ENCODE measurements at regions not wholly inside any gene's neighbourhood (a gene's known extent, or its start where the extent isn't known, plus 50 kb on each side); places are given as distances from the start of the nearest gene placed in this dataset.

DNA sequence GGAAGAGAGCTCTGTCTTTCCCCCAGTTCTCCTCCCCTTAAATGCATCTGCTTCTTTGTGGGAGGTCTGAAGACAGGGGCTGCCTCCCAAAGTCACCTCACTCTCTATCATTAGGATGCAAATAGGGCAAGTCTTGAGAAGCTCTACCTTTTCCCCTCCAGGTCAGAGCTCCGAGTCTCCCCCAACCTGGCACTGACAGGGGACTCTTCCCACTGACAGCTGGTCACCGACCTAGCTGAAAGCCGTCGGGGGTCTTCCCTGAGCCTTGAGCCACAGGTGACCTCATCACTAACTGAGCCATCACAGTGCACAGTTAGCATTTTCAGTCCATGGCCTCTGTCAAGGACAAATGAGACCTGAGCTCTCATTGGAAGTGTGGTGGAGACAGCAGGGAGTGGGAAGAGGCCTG, 386.7 kb downstream of the HACE1 start:
- ChIA-PET CTCF (interaction anchor here (0.5 kb wide), 1 partner anchor 8 kb away, joined by 3 read pairs; no protein-coding TSS in a partner anchor), SMC1A (ENCODE audit: uncharacterized antibody, unreplicated experiment) (no interaction called here), POLR2A (no interaction called here), RAD21 (ENCODE audit: unreplicated experiment) (no interaction called here)
- no peaks in the 10 kb centered on the region for H3K27me3 ChIP-seq (replicated peaks in 1 of 2; ENCODE audit: control insufficient read depth in 2 of 2, insufficient read depth in 2 of 2, low read length in 1 of 2)
- BruUV-seq (replicated peaks), result no TSS peak
- H3K4me2 ChIP-seq (ENCODE audit: control insufficient read depth, insufficient read depth), result no peak overlapping the region
- ATAC-seq (no peak), DNase-seq (ENCODE audit: low read depth, low spot score) (no peak), FAIRE-seq (no peak)
- no peak overlapping the region for H2AFZ ChIP-seq (ENCODE audit: control insufficient read depth, low read depth, low read length)
- H3K4me1 ChIP-seq (ENCODE audit: control insufficient read depth, insufficient read depth, low read length), result no peaks in the 10 kb centered on the region
- H3K36me3 ChIP-seq (ENCODE audit: control insufficient read depth in 2 of 2, insufficient read depth in 2 of 2, low read length in 1 of 2), result no peaks in the 10 kb centered on the region
- no peak overlapping the region for H3K9ac ChIP-seq (ENCODE audit: control insufficient read depth, insufficient read depth, low read length)
- H4K20me1 ChIP-seq (ENCODE audit: control insufficient read depth, insufficient read depth), result no peaks in the 10 kb centered on the region
- intact Hi-C loops (cut with micrococcal nuclease; ENCODE audit: unreplicated experiment) (no loop called here), in situ Hi-C loops (cut with MboI) (no loop called here)
- H3K27ac ChIP-seq (ENCODE audit: control insufficient read depth, insufficient read depth), result no peak overlapping the region
- no peaks in the 10 kb centered on the region for H3K9me3 ChIP-seq (replicated peaks; ENCODE audit: control insufficient read depth, insufficient read depth, low read length)
- 62% methylated on average over 4 of the region's 4 CpGs for WGBS (ENCODE audit: insufficient coverage, insufficient replicate concordance, low lambda C conversion rate, missing lambda C conversion rate)
- no peak overlapping the region for H3K4me3 ChIP-seq
- H3K79me2 ChIP-seq (ENCODE audit: control insufficient read depth, insufficient read depth, low read length), result no peaks in the 10 kb centered on the region
- TF ChIP-seq POLR2A (IDR thresholded peaks at IDR 0.05; ENCODE audit: low read depth, low read length) (no peak), EED (IDR thresholded peaks at IDR 0.05; ENCODE audit: low read depth) (no peak), MEF2A (IDR thresholded peaks at IDR 0.05; ENCODE audit: insufficient read depth, low read depth, low read length) (no peak), E2F8 (IDR thresholded peaks at IDR 0.05; ENCODE audit: low read depth, partially characterized antibody) (no peak), PBX3 (IDR thresholded peaks at IDR 0.05; ENCODE audit: insufficient replicate concordance, low read depth, low read length) (no peak), RAD51 (IDR thresholded peaks at IDR 0.05) (no peak), MEF2B (IDR thresholded peaks at IDR 0.05; ENCODE audit: partially characterized antibody, poor library complexity, severe bottlenecking) (no peak), IRF4 (IDR thresholded peaks at IDR 0.05; ENCODE audit: low read depth, low read length) (no peak), BMI1 (IDR thresholded peaks at IDR 0.05; ENCODE audit: borderline replicate concordance) (no peak), MAX (IDR thresholded peaks at IDR 0.05; ENCODE audit: low read depth, low read length) (no peak), BRCA1 (IDR thresholded peaks at IDR 0.05; ENCODE audit: low read depth, low read length) (no peak)
- TF ChIP-seq, protein P1, sequence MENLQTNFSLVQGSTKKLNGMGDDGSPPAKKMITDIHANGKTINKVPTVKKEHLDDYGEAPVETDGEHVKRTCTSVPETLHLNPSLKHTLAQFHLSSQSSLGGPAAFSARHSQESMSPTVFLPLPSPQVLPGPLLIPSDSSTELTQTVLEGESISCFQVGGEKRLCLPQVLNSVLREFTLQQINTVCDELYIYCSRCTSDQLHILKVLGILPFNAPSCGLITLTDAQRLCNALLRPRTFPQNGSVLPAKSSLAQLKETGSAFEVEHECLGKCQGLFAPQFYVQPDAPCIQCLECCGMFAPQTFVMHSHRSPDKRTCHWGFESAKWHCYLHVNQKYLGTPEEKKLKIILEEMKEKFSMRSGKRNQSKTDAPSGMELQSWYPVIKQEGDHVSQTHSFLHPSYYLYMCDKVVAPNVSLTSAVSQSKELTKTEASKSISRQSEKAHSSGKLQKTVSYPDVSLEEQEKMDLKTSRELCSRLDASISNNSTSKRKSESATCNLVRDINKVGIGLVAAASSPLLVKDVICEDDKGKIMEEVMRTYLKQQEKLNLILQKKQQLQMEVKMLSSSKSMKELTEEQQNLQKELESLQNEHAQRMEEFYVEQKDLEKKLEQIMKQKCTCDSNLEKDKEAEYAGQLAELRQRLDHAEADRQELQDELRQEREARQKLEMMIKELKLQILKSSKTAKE (IDR thresholded peaks at IDR 0.05; ENCODE audit: low read depth, poor library complexity, severe bottlenecking), result no peak
- TF ChIP-seq, protein P2, sequence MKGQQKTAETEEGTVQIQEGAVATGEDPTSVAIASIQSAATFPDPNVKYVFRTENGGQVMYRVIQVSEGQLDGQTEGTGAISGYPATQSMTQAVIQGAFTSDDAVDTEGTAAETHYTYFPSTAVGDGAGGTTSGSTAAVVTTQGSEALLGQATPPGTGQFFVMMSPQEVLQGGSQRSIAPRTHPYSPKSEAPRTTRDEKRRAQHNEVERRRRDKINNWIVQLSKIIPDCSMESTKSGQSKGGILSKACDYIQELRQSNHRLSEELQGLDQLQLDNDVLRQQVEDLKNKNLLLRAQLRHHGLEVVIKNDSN (IDR thresholded peaks at IDR 0.05; ENCODE audit: borderline replicate concordance, extremely low read length, insufficient read depth, low read depth, low read length), result no peak
